Fibroblast of lung (primary cell): ENCODE measurements at regions not wholly inside any gene's neighbourhood (a gene's known extent, or its start where the extent isn't known, plus 50 kb on each side); places are given as distances from the start of the nearest gene placed in this dataset.

Experiments used
- CTCF ChIP-seq, 2 donors: IDR thresholded peaks in 1 of 2; conservative IDR thresholded peaks in 1 of 2; 1 replicate in 1 of 2; 2 replicates in 1 of 2; pipeline ENCODE4 v1.5.1; 2011 to 2012; ENCODE audit warnings: low read length in 2 of 2, control low read depth in 1 of 2, inconsistent platforms in 1 of 2, low read depth in 1 of 2, mild to moderate bottlenecking in 1 of 2
- EZH2 ChIP-seq: IDR thresholded peaks from 2 replicates; pipeline ENCODE4 v1.5.1; 2012; ENCODE audit warnings: low read length, control low read depth, mild to moderate bottlenecking; ENCODE audit errors: missing control alignments

GRCh38 chr3:187823746-187824145, 78.5 kb upstream of the BCL6 start:
- TF ChIP-seq CTCF (conservative IDR thresholded peaks at IDR 0.05 in 1 of 2, IDR thresholded peaks at IDR 0.05 in 1 of 2; ENCODE audit: low read depth in 1 of 2, low read length in 2 of 2): no peak
- TF ChIP-seq EZH2: no peak
